Right lobe of liver (tissue), 6 donors: ENCODE measurements at regions not wholly inside any gene's neighbourhood (a gene's known extent, or its start where the extent isn't known, plus 50 kb on each side); places are given as distances from the start of the nearest gene placed in this dataset.

Experiments
- ATAC-seq, 4 donors: fragments of 200-7000 bp; cut with Tn5 transposase; one replicate each; pipeline ENCODE4 v1.9.1; 2020; ENCODE audit warnings: mild to moderate bottlenecking in 4 of 4, moderate library complexity in 4 of 4
- DNase-seq, 3 donors: peaks; one replicate each; pipeline ENCODE4 v3.0.0-alpha.2; 2020
- H3K27ac ChIP-seq, 3 donors: fragments of 200-600 bp; one replicate each; pipeline ENCODE4 v1.8.0; 2022
- H3K27me3 ChIP-seq, 2 donors: fragments of 200-600 bp; one replicate each; pipeline ENCODE4 v1.8.0; 2022
- H3K36me3 ChIP-seq, 4 donors: fragments of 200-600 bp; sonication (generic) in 1 of 4; one replicate each; pipeline versions ENCODE4 v1.5.1 to v1.8.0; 2017 to 2022; ENCODE audit warnings: control low read depth in 1 of 4
- H3K4me1 ChIP-seq, 4 donors: fragments of 200-600 bp; sonication (generic) in 1 of 4; one replicate each; pipeline versions ENCODE4 v1.5.1 to v1.8.0; 2017 to 2022; ENCODE audit warnings: control low read depth in 1 of 4
- H3K4me3 ChIP-seq, 3 donors: fragments of 200-600 bp; one replicate each; pipeline ENCODE4 v1.8.0; 2022
- H3K9me3 ChIP-seq, 4 donors: fragments of 200-600 bp; sonication (generic) in 1 of 4; one replicate each; pipeline versions ENCODE4 v1.5.1 to v1.8.0; 2017 to 2022; ENCODE audit warnings: control low read depth in 1 of 4
- POLR2A ChIP-seq: fragments of 450-650 bp; IDR thresholded peaks from one replicate; pipeline ENCODE4 v1.6.1; 2017; ENCODE audit warnings: antibody characterized with exemption, mild to moderate bottlenecking
- WGBS: methylation state at CpG from one replicate; pipeline ENCODE4 v1.1.6; 2018; ENCODE audit warnings: low coverage, low lambda C conversion rate; ENCODE audit not compliant: insufficient coverage; ENCODE audit errors: missing lambda C conversion rate; 5-methylcytosine and 5-hydroxymethylcytosine counted together
- intact Hi-C, 2 donors: fragments of 100-400 bp; cut with DNase I; formaldehyde crosslinking; loops; one replicate each; pipeline versions ENCODE4 v1.11.2 to v1.14.1; 2022
- TF ChIP-seq, protein P1 (sequence below), 4 donors: fragments of 200-600 bp in 3 of 4; fragments of 450-650 bp in 1 of 4; IDR thresholded peaks; one replicate each; pipeline versions ENCODE4 v1.5.1 to v1.8.0; 2016 to 2022; ENCODE audit warnings: antibody characterized with exemption in 4 of 4, mild to moderate bottlenecking in 2 of 4
- donor health status: DM: no; HTN: yes; CAD: no.
- donor health status: DM: no; HTN: no; CAD: no.
- donor health status: DM: no; HTN: no; CAD: no.
- donor health status: DM: no; HTN: yes; CAD: no.
- donor health status: DM: no; HTN: yes; CAD: no.

DNA sequence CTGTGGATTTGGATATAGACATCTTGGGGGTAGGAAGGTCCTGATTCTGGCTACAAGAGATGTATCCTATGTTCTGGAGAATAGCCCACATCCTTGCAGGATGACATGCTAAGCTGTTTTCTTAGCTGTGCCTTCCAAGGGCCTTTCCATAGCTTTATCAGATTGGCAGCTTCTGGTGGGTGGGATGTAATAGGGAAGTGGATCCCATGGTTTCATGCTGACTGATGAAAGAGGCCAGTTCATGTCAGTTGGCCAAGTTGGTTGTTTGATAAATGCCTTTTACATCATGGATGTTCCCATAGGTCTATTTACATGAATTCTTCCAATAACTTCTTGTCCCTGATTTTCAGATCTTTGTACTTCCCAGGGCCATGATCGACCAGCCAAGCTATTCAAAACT, 169.1 kb upstream of the RMST start:
- 43% methylated on average over 1 of the region's 1 CpG for WGBS
- ATAC-seq (no peak), DNase-seq (no peak)
- Histone ChIP-seq H3K4me1 (no peaks in the 10 kb centered on the region), H3K27me3 (no peaks in the 10 kb centered on the region), H3K36me3 (no peaks in the 10 kb centered on the region), H3K9me3 (no peaks in the 10 kb centered on the region), H3K27ac (no peak overlapping the region), H3K4me3 (no peak overlapping the region)
- no peak for TF ChIP-seq POLR2A
- TF ChIP-seq, protein P1, sequence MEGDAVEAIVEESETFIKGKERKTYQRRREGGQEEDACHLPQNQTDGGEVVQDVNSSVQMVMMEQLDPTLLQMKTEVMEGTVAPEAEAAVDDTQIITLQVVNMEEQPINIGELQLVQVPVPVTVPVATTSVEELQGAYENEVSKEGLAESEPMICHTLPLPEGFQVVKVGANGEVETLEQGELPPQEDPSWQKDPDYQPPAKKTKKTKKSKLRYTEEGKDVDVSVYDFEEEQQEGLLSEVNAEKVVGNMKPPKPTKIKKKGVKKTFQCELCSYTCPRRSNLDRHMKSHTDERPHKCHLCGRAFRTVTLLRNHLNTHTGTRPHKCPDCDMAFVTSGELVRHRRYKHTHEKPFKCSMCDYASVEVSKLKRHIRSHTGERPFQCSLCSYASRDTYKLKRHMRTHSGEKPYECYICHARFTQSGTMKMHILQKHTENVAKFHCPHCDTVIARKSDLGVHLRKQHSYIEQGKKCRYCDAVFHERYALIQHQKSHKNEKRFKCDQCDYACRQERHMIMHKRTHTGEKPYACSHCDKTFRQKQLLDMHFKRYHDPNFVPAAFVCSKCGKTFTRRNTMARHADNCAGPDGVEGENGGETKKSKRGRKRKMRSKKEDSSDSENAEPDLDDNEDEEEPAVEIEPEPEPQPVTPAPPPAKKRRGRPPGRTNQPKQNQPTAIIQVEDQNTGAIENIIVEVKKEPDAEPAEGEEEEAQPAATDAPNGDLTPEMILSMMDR (IDR thresholded peaks at IDR 0.05), result no peak
- intact Hi-C loops, result no loop called here

DNA sequence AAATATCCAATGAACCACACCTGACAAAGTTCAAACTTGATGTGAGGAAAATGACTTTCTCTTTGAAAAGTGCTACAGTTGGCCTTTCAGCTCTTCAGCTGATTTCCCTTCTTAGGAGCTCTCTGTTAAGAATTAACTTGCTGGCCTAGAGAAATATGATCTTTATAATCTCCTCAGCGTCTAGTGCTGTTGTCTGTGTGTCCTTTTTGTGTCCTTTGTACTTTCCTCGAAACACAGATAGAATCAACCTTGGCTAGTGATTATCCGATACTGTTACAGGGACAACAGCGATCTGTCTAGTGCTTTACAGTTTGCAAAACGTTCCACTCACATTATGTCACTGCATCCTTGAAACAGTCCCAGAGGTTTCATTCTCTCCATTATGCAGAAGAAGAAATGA, 162.8 kb upstream of the RMST start:
- DNase-seq (no peak), ATAC-seq (no peak)
- Histone ChIP-seq H3K4me1 (no peaks in the 10 kb centered on the region), H3K36me3 (no peaks in the 10 kb centered on the region), H3K27ac (no peak overlapping the region), H3K27me3 (no peaks in the 10 kb centered on the region), H3K4me3 (no peak overlapping the region), H3K9me3 (no peaks in the 10 kb centered on the region)
- intact Hi-C loops, result no loop called here
- TF ChIP-seq, protein P1 (IDR thresholded peaks at IDR 0.05), result no peak
- no peak for TF ChIP-seq POLR2A
- 32% methylated on average over 5 of the region's 5 CpGs for WGBS

DNA sequence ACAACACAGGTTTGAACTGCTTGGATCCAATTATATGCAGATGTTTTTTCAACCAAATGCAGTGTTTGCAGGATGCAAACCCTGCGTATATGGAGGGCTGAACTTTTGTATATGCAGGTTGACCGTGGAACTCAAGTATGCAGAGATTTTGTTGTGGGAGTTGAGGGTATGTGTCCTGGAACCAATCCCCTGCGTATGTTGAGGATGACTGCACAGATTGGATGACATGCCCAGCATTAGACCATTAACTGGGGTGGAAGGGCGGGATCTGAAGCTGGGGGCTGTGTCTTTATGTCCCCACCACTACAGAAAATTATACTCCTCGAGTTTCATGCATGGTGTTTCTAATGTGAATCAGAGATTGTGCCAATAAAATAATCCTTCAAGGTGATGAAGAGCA, 162.2 kb upstream of the RMST start:
- DNase-seq (no peak), ATAC-seq (no peak)
- Histone ChIP-seq H3K9me3 (no peaks in the 10 kb centered on the region), H3K36me3 (no peaks in the 10 kb centered on the region), H3K4me1 (no peaks in the 10 kb centered on the region), H3K27me3 (no peaks in the 10 kb centered on the region), H3K4me3 (no peak overlapping the region), H3K27ac (no peak overlapping the region)
- intact Hi-C loops, result no loop called here
- 68% methylated on average over 5 of the region's 5 CpGs for WGBS
- TF ChIP-seq, protein P1 (IDR thresholded peaks at IDR 0.05), result no peak
- no peak for TF ChIP-seq POLR2A

DNA sequence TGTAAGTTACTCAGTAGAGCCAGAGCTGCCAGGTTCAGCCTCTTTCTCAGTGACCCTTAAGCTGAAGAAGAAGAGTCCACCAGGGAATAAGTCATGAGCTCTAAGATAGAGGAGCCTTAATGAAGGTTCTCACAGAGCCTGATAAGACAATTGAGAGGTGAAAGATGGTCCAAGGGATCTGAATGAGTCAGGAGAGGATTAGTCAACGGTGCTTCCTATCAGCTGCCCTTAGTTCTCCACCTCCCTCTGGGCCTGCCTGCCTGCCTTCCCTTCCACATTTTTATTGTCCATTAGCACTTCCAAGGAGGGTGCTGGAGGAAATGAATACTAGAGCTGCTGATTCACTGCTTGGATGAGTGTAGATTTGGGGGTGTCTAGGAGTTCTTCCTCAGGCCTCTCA, 161.7 kb upstream of the RMST start:
- Histone ChIP-seq H3K27me3 (no peaks in the 10 kb centered on the region), H3K27ac (no peak overlapping the region), H3K36me3 (no peaks in the 10 kb centered on the region), H3K9me3 (no peaks in the 10 kb centered on the region), H3K4me1 (no peaks in the 10 kb centered on the region), H3K4me3 (no peak overlapping the region)
- WGBS, result 50% methylated on average over 1 of the region's 1 CpG
- ATAC-seq, result no peak
- intact Hi-C loops, result no loop called here
- no peak for DNase-seq
- TF ChIP-seq POLR2A, result no peak
- TF ChIP-seq, protein P1 (IDR thresholded peaks at IDR 0.05), result no peak

DNA sequence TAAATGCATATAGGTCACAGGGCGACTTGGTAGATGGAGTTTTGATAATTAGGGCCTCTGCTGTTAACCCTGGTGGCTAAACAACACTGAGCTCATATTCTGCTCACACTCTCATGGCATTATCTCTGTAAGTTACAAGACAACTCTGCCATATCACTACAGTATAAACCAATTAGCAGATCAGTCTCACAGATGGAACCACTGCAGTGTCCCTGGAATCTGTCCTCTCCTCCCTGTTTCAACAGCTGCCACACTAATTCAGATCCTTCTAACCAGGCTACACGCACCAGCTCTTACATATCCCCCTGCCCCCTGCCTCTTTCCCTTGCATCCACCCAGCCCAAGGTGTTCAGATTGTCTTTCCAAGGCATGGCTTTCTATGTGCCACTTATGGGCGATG, 161.0 kb upstream of the RMST start:
- Histone ChIP-seq H3K27ac (no peak overlapping the region), H3K9me3 (no peaks in the 10 kb centered on the region), H3K4me1 (no peaks in the 10 kb centered on the region), H3K27me3 (no peaks in the 10 kb centered on the region), H3K4me3 (no peak overlapping the region), H3K36me3 (no peaks in the 10 kb centered on the region)
- DNase-seq (no peak), ATAC-seq (no peak)
- intact Hi-C loops, result no loop called here
- TF ChIP-seq, protein P1 (IDR thresholded peaks at IDR 0.05), result no peak
- TF ChIP-seq POLR2A, result no peak
- 67% methylated on average over 3 of the region's 3 CpGs for WGBS
